CD1c-positive myeloid dendritic cell (primary cell): ENCODE measurements at regions not wholly inside any gene's neighbourhood (a gene's known extent, or its start where the extent isn't known, plus 50 kb on each side); places are given as distances from the start of the nearest gene placed in this dataset.
"Not testable (repeated sequence)": the region's sequence is repeated elsewhere in the genome, so short reads cannot be mapped to it uniquely, and the experiment has no call there.

Source experiments
- DNase-seq: peaks from one replicate; pipeline ENCODE4 v3.0.0-alpha.2; 2016; ENCODE audit errors: extremely low spot score

DNA sequence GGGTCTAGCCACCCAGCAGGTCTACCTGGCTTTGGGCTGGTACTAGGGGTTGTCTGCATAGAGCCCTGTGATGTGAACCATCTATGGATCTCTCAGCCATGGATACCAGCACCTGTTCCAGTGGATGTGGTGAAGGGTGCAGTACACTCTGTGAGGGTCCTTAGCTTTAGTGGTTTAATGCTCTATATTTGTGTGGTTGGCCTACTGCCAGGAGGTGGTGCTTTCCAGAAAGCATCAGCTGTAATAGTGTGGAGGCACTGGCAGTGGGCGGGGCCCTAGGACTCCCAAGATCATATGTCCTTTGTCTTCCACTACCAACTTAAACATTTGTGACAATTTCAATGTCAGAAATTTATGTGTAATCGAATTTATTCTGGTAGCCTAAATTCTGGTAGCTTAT is 1065.1 kb downstream of the RPIA start:
- DNase-seq, result not testable (repeated sequence)

DNA sequence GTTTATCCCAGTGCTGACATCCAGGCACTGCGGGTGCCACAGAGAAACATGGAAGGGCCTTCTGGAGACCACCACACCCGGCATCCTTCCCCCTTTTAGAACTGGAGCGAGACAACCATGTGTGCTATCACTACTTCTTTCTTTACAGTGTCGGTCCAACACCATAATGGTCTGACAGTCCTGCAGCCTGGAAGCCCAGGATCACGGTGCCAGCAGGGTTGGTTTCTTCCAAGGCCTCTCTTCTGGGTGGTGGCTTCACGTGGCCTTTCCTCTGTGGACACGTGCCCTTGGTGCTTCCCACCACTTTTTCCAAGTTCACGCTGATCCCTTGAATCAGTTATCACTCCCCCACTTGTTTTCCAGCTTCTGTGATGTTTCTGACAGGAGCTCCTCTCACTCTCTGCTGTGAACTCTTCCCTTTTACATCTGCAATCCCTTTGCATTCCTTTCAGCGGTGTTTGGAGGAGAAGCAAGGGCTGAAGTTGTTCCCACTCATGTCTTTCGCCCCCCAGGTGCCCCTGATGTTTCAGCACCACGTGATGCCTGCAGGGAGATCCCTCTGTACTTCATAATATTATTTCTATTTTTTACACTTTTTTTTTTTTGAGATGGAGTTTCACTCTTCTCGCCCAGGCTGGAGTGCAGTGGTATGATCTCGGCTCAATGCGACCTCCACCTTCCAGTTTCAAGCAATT is 1067.0 kb downstream of the RPIA start:
- DNase-seq, result not testable (repeated sequence)

DNA sequence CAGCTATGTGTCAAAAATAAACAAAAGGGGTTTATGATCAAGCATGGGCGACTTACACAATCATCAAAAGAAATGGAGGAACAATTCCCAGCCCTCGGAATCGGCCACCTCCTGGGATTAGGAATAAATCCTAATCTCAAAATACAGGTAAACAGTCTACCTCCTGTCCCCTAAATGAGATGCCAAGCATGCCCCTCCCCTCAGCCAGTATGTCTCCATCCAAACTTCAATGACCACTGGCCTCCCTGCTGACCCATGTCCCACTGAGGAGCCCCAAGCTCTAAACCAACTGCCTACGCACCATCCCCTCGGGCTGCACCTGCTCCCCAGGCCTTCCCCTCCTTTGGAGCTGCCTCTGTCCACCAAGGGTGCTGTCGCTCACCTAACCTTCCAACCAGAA is 1069.3 kb downstream of the RPIA start:
- not testable (repeated sequence) for DNase-seq

DNA sequence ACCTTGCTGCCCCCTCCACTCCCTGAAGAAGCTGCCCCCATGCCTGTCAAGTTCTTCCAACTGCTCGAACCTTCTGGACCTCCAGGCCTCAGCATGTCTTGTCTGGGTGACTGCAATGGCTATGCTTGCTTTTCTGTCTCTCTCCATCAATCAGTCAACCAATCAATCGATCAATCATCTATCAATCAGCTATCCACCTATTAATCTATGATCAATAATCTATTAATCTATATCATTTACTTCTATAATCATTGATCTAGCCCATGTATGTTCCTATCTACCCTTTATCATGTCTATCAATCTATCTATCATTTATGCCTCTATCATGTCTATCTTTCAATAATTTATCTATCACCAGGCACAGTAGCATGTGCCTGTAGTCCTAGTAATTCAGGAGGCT is 1069.7 kb downstream of the RPIA start:
- DNase-seq, result not testable (repeated sequence)

DNA sequence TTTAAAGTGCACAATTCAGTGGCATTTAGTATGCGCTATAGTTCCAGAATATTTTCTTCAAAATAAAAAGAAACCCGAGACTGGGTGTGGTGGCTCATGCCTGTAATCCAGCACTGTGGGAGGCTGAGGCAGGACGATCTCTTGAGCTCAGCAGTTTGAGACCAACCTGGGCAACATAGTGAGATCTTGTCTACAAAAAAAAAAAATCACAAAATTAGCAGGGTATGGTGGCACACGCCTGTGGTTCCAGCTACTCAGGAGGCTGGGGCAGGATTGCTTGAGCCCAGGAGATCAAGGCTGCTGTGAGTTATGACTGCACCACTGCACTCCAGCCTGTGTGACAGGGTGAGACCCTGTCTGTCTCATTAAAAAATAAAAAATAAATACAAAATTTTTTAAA is 1070.4 kb downstream of the RPIA start:
- DNase-seq, result not testable (repeated sequence)

DNA sequence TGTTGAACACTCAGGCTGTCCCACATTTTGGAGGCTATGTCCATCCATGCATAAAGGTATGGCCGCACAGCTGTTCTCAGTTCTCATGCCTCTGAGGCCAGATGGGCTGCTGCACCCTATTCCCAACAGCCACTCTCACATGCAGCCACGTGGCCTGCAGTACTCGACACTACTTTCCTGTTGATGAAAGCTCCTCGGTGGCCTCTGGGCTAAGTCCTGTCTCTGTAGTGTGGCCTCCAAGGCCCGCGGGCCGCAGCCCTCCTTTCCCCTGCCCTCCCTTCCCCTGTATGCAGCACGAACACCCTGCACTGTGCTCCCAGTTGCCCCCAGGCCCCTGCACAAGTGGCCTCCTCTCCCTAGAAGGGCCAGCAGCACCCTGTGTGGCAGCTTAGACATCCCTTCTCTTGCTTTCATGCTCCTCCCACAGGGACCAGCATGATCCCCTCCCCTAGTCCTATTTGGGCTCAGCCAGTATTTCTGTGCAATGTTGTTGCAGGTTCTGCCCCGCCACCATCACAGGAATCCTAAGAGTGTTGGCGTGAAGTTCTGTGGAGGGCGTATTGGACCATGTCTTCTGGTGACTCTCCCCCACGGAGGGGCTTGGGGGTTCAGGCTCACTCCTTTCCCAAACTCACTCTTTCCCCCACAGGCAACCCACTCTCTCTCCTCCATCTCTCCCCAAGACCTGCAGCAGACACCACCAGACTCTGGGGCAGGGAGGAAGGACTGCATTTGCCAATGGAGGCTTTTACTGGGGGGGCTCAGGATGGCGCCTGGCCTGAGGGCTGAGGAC is 1071.2 kb downstream of the RPIA start:
- DNase-seq, result not testable (repeated sequence)

DNA sequence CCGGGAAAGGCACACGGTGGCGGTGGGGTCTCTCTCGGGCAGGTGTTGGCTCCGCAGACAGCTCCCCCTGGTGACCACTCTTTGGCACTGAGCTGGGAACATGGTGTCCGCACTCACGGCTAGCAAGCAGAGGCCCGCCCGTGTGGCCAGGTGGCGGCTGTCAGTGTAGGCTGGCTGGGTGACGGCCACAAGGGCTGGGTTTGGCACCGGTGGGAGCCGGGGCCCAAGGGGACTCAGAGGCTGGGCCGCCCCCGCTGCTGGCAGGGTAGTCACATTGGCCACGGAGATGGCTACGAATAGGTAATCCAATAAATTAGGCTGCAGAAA is 1071.7 kb downstream of the RPIA start:
- no peak for DNase-seq

DNA sequence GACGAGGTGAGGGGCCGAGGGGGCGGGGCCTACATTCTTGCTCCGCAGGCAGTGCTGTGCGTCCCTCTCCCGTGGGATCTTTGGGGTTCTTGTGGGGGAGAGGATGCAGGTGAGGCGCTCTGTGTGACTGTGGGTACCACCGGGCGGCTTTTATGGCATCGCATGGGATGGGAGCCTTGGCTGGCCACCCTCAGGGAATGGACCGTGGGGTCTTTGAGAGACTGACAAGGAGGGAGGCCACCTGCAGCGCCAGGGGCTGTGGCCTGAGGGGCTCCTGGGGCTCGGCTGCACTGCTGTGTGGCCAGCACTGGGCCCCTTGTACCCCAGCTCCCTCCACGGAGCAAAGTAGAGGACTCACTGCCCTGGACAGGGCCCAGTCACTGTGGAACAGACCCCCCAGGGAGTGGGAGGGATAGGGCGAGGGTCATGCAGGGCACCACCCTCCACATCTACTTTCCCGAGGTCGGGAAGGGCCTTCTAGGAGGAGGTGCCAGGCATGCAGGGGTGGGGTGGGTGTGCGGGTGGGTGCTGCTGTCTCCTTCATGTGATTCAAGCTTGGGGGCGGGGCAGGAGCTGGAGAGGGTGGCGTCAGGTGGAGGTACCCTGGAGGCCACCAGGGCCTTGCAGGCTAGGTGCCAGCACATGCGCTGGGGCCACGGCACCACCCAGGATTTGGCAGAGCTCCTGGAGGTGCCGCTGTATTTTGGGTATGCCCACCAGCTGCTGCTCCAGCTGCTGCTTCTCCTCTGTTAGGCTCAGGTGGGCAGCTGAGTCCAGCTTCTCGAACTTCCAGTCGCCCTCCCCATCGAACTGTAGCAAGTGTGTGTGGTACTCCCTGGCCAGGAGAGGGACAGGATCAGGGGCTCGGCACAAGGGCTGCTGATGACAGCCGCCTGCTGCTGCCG is 1072.4 kb downstream of the RPIA start:
- DNase-seq, result no peak

DNA sequence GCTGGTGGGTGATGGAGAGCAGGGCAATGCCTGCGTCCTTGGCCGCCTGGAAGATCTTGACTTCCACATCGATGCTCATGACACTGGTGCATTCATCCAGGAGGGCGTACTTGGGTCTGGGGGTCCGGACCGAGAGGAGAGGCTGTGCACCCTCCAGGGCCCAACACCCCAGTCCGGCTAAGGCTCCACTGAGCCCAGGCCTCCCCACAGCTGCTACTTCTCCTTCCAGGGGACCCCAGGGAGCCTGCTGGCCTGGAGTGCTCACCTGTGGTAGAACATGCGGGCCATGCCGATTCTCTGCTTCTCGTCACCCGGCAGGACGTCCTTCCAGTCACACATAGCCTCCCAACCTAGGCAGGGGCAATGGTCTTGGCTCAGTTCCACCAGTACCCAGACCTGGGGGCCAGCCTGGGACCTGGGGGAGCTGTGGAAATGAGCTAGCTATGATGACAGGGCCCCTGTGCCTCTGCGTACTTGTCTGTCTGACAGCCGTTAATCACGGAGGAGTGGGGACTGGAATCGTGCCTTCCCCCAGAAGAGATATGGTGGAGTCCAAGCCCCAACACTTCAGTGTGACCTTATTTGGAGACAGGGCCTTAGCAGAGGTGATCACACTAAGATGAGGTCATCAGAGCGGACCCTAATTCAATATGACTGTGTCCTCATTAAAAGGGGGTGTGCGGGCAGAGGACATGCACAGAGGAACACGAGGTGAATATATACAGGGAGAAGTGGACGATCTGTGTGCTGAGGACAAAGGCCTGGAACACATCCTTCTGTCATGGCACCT is 1073.3 kb downstream of the RPIA start:
- DNase-seq, result not testable (repeated sequence)

DNA sequence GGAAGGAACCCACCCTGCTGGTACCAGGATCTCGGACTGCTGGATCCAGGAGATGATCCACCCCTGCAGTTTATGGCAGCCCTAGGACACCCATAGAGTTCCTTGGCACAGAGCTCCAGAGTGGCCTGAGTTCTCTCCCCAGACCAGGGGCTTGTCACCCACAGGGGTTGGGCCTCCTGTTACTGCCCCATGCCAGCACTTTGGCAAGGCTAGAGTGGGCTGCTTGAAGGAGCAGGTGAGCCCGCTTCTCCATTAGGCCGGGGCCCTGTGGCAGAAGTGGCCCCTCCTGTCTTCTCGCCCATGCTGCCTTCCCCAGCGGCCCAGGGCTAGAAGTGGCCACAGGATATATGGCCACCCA is 1073.9 kb downstream of the RPIA start:
- DNase-seq, result not testable (repeated sequence)

DNA sequence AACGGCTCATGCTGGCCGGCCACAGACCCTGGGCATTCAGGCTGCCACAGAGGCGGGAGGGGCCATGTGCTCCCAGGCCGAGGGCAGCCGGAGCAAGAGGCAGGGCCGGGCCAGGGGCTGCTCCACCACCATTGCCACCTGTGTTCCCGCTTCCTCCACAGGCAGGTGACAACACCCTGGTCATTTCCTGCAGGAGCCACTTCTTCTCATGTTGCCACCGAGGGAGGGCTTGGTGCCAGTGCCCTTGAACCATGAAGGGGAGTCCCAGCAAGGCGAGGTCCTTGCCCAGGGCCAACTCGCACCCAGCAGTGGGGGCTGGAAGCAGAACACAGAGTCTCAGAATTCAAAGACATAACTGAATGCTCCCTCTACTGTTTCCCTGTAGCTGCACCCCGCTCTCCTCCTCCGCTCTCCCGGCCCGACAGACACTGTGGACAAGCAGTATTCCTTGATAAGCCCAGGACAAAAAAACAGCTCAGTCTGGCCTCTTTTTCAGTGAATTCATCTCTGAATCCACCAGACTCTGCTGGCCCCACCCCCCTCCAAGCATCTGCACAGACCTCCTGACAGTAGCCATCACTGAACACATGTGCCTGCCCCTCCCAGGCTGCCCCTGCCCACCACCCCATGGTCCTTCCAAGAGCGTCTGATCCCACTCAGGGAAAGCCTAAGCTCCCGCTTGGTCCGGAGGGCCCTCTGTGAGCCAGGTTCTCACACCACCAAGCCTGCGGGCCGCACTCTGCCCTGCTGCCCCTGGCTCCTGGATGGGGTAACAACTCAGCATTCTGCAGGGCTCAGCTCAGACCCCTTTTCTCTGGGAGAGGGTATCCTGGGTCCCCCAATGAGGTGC is 1074.9 kb downstream of the RPIA start:
- not testable (repeated sequence) for DNase-seq

DNA sequence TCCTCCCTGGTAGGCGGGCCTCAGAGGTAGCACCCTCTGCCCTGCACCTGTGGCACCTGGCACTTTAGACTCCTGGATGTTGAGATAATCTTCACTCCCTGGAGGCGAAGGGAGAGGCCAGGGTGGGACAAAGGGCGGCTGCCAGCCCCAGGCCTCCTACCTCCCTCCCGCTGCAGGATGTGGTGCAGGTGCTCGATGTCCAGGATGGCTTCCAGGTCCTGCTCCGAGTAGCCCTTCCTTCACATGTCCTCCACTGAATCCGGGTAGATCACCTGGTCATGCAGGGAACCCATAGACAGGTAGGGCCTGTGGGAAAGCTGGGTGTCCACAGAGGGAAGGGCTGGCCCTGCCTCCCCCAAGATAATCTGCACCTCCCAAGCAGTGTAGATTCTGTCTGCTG is 1075.6 kb downstream of the RPIA start:
- not testable (repeated sequence) for DNase-seq

DNA sequence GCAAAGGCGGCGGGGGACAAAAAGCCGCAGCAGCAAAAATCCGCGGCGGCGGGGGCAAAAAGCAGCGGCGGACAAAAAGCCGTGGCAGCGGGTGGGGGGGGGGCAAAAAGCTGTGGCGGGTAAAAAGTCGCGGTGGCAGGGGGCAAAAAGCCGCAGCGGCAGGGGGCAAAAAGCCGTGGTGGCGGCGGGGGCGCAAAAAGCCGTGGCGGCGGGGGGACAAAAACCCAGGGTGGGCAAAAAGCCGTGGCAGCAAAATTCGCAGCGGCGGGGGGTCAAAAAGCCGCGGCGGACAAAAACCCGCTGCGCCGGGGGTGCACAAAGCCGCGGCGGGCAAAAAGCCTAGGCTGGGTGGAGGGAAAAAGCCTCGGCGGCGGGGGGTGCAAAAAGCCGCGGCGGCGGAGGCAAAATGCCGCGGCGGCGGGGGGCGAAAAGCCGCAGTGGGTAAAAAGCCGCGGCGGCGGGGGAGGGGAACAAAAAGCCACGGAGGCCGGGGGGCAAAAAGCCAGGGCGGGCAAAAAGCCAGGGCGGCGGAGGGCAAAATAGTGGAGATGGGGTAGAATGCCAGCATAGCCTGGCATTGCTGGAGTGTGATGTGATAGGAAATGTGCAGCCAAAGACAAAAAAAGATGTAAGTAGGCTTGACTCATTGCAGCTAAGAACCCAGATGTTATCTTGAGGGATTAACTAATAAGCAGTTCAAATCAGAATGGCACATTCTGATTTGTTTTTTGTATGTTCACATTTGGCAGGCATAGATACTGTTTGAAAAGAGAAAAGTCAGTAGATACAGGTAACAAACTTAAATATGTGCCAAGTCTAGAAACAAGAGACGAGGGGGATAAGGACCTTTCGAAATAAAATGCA is 1076.3 kb downstream of the RPIA start:
- DNase-seq, result no peak

DNA sequence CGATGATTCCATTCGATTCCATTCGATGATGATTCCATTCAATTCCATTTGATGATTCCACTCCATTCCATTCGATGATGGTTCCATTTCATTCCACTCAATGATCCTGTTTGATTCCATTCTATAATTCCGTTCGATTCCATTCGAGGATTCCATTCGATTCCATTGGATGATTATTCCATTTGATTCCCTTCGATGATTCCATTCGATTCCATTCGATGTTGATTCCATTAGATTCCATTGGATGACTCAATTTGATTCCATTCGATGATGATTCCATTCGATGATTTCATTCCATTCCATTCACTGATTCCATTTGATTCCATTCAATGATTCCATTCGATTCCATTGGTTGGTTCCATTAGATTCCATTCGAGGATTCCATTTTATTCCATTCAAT is 1084.4 kb downstream of the RPIA start:
- no peak for DNase-seq

DNA sequence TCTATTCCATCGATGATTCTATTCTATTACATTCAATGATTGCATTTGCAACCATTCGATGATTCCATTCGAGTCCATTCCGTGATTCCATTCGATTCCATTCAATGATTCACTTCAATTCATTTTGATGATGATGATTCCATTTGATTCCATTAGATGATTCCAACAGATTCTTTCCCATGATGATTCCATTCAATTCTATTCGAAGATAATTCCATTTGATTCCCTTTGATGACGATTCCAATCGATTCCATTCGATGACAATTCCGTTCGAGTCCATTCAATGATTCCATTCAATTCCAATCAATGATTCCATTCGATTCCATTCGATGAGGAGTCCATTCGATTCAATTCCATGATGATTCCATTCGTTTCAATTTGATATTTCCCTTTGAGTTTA is 1088.8 kb downstream of the RPIA start:
- no peak for DNase-seq

DNA sequence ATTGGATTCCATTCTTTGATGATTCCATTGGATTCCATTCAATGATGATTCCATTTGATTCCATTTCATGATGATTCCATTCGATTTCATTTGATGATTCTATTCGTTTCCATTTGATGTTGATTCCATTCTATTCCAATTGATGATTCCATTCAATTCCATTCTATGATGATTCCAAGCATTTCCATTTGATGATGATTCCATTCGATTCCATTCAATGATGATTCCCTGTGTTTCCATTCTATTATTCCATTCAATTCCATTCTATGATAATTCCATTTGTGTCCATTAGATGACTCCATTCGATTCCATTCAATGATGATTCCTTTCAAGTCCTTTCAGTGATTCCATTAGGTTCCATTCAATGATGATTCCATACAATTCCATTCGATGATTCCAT is 1090.5 kb downstream of the RPIA start:
- no peak for DNase-seq

DNA sequence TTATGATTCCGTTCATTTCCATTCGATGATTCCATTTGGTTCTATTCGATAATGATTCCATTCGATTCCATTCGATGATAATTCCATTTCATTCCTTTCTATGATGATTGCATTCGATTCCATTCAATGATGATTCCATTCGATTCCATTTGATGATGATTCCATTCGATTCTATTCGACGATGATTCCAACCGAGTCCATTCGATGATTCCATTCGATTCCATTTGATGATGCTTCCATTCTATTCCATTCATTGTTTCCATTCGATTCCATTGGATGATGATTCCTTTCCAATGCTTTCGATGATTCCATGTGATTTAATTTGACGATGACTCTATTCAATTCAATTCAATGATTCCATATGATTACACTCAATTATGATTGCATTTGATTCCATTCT is 1093.5 kb downstream of the RPIA start:
- no peak for DNase-seq

DNA sequence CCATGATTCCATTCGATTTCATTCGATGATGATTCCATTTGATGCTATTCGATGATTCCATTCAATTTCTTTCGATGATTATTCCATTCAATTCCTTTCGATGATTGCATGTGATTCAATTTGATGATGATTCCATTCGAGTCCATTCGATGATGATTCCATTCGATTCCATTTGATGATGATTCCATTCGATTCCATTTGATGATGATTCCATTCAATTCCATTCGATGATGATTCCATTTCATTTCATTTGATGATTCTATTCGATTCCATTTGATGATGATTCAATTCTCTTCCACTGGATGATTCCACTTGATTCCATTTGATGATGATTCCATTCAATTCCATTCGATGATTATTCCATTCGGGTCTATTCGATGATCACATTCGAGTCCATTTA is 1094.1 kb downstream of the RPIA start:
- not testable (repeated sequence) for DNase-seq

DNA sequence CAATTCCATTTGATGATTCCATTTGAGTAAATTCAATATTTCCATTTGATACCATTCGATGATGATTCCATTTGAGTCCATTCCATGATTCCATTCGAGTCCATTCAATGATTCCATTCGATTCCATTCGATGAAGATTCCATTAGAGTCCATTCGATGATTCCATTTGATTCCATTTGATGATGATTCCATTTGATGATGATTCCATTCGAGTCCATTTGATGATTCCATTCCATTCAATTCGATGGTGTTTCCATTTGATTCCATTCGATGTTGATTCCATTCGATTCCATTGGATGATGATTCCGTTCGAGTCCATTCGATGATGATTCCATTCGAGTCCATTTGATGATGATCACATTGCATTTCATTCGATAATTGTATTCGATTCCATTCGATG is 1095.2 kb downstream of the RPIA start:
- not testable (repeated sequence) for DNase-seq

DNA sequence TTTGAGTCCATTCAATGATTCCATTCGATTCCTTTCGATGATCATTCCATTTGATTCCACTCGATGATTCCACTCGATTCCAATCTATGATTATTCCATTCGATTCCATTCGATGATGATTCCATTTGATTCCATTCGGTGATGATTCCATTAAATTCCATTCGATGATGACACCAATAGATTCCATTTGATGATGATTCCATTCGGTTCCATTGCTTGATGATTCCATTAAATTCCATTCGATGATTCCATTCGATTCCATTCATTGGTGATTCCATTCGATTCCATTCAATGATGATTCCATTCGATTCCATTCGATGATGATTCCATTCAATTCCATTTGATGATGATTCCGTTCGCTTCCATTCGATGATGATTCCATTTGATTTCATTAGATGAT is 1104.1 kb downstream of the RPIA start:
- not testable (repeated sequence) for DNase-seq
